Stimulated activated CD8-positive, alpha-beta memory T cell treated with anti-CD3 and anti-CD28 coated beads, Interleukin-4, amount 100 ng/mL, for 4 hours (primary cell): ENCODE measurements at regions not wholly inside any gene's neighbourhood (a gene's known extent, or its start where the extent isn't known, plus 50 kb on each side); places are given as distances from the start of the nearest gene placed in this dataset.

Experiments used
- DNase-seq, 2 donors: peaks; one replicate each; pipeline ENCODE4 v3.0.0-alpha.2; 2020; ENCODE audit warnings: low read depth in 2 of 2, low spot score in 1 of 2

GRCh38 chr18:47549021-47549540 is 297.6 kb upstream of the SKOR2 start:
- no peak for DNase-seq

- DNase-seq: no peak
Measured at GRCh38 chr18:47547539-47548202, 296.2 kb upstream of the SKOR2 start.

GRCh38 chr18:47545613-47546012 is 294.2 kb upstream of the SKOR2 start:
- no peak for DNase-seq

- no peak for DNase-seq
Measured at GRCh38 chr18:47543080-47543479, 291.6 kb upstream of the SKOR2 start.

GRCh38 chr18:47542551-47542950 is 291.1 kb upstream of the SKOR2 start:
- no peak for DNase-seq

GRCh38 chr18:47531717-47532116 is 280.3 kb upstream of the SKOR2 start:
- no peak for DNase-seq

- no peak for DNase-seq
Measured at GRCh38 chr18:47530695-47531094, 279.2 kb upstream of the SKOR2 start.

GRCh38 chr18:47528343-47528742 is 276.9 kb upstream of the SKOR2 start:
- no peak for DNase-seq

GRCh38 chr18:47526147-47526546 is 274.7 kb upstream of the SKOR2 start:
- no peak for DNase-seq

- DNase-seq: no peak
Measured at GRCh38 chr18:47522359-47522758, 270.9 kb upstream of the SKOR2 start.

- no peak for DNase-seq
Measured at GRCh38 chr18:47520263-47520662, 268.8 kb upstream of the SKOR2 start.

- DNase-seq: no peak
Measured at GRCh38 chr18:47519706-47520105, 268.2 kb upstream of the SKOR2 start.

- no peak for DNase-seq
Measured at GRCh38 chr18:47519277-47519676, 267.8 kb upstream of the SKOR2 start.

GRCh38 chr18:47513614-47514013 is 262.2 kb upstream of the SKOR2 start:
- DNase-seq: no peak

- DNase-seq: no peak
Measured at GRCh38 chr18:47512726-47513435, 261.4 kb upstream of the SKOR2 start.

GRCh38 chr18:47512056-47512455 is 260.6 kb upstream of the SKOR2 start:
- DNase-seq: no peak

GRCh38 chr18:47510831-47511230 is 259.4 kb upstream of the SKOR2 start:
- DNase-seq: no peak

- no peak for DNase-seq
Measured at GRCh38 chr18:47507651-47508050, 256.2 kb upstream of the SKOR2 start.

GRCh38 chr18:47506897-47507296 is 255.4 kb upstream of the SKOR2 start:
- no peak for DNase-seq

GRCh38 chr18:47501946-47502345 is 250.5 kb upstream of the SKOR2 start:
- no peak for DNase-seq

- no peak for DNase-seq
Measured at GRCh38 chr18:47500930-47501329, 249.5 kb upstream of the SKOR2 start.

- no peak for DNase-seq
Measured at GRCh38 chr18:47492691-47493090, 241.2 kb upstream of the SKOR2 start.

- no peak for DNase-seq
Measured at GRCh38 chr18:47490882-47491281, 239.4 kb upstream of the SKOR2 start.
